Thymus (tissue), 11 donors: ENCODE measurements at regions not wholly inside any gene's neighbourhood (a gene's known extent, or its start where the extent isn't known, plus 50 kb on each side); places are given as distances from the start of the nearest gene placed in this dataset.

Experiments
- DNase-seq, 9 donors: peaks; one replicate each; pipeline ENCODE4 v3.0.0-alpha.2; 2013; ENCODE audit warnings: low spot score in 9 of 9, low read depth in 6 of 9, missing footprints in 1 of 9
- H3K27ac ChIP-seq, 2 donors: one replicate each; pipeline ENCODE4 v1.5.1; 2013; ENCODE audit warnings: control low read depth in 1 of 2, low read depth in 1 of 2, low read length in 1 of 2, mild to moderate bottlenecking in 1 of 2, moderate library complexity in 1 of 2
- H3K27me3 ChIP-seq, 2 donors: one replicate each; pipeline ENCODE4 v1.5.1; 2013; ENCODE audit warnings: low read length in 1 of 2; ENCODE audit not compliant: control insufficient read depth in 2 of 2, insufficient read depth in 1 of 2
- H3K36me3 ChIP-seq, 2 donors: one replicate each; pipeline ENCODE4 v1.5.1; 2013; ENCODE audit warnings: low read length in 1 of 2, mild to moderate bottlenecking in 1 of 2, moderate library complexity in 1 of 2; ENCODE audit not compliant: control insufficient read depth in 2 of 2, insufficient read depth in 2 of 2
- H3K4me1 ChIP-seq, 2 donors: one replicate each; pipeline ENCODE4 v1.5.1; 2013; ENCODE audit warnings: low read length in 2 of 2; ENCODE audit not compliant: control insufficient read depth in 2 of 2, insufficient read depth in 2 of 2
- H3K4me3 ChIP-seq, 2 donors: one replicate each; pipeline ENCODE4 v1.5.1; 2013; ENCODE audit warnings: low read length in 2 of 2, control low read depth in 1 of 2, mild to moderate bottlenecking in 1 of 2
- H3K9me3 ChIP-seq, 2 donors: one replicate each; pipeline ENCODE4 v1.5.1; 2013; ENCODE audit warnings: low read length in 1 of 2, mild to moderate bottlenecking in 1 of 2; ENCODE audit not compliant: control insufficient read depth in 2 of 2, insufficient read depth in 1 of 2
- WGBS: extraction: QIAGEN DNeasy Blood & Tissue Kit; methylation state at CpG from one replicate; pipeline ENCODE4 v1.1.7; 2013; 5-methylcytosine and 5-hydroxymethylcytosine counted together
- donor health status: healthy.

- Histone ChIP-seq H3K27ac (no peak overlapping the region), H3K9me3 (no peaks in the 10 kb centered on the region), H3K4me3 (no peak overlapping the region), H3K4me1 (no peaks in the 10 kb centered on the region), H3K36me3 (no peaks in the 10 kb centered on the region), H3K27me3 (no peaks in the 10 kb centered on the region)
- 67% methylated on average over 4 of the region's 4 CpGs for WGBS
- no peak for DNase-seq
These were observed 1494.7 kb upstream of the CDH8 start for GRCh38 chr16:63530974-63531373.

DNA sequence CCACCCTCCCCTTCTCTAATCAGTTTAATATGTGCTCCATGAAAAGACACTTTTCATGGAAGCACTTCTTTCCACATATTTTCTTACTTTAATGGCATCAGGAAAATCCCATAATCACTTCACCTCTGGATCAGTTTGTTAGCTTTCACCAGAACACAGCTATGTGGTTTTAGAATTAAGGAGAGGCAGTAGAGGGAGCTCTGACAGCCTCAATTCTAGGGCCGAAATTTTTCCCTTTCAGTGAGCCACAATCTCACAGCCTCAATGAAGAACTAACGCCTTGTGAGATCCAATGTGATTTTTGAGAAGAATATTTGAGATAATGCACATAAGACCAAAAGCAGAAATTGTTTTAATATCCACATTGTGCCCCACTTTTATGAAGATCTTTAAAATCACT is 1494.0 kb upstream of the CDH8 start:
- Histone ChIP-seq H3K4me3 (no peak overlapping the region), H3K27me3 (no peaks in the 10 kb centered on the region), H3K36me3 (no peaks in the 10 kb centered on the region), H3K27ac (no peak overlapping the region), H3K4me1 (no peaks in the 10 kb centered on the region), H3K9me3 (no peaks in the 10 kb centered on the region)
- DNase-seq, result no peak
- WGBS, result 68% methylated on average over 2 of the region's 2 CpGs

DNA sequence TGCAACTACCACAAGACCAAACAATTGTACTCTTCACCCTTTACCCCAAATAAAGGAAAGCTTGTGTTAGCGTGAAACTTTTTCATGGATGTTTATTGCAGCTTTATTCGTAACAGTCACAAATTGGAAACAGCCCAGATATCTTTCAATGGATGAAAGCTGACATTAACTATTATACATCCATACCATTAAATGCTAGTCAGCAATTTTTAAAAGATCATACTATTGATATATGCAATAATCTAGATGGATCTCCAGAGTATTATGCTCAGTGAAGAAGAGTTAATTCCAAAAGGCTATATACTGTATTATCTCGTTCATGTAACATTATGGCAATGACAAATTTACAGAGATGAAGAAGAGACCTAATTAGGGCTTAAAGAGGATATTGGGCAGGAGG is 1491.2 kb upstream of the CDH8 start:
- Histone ChIP-seq H3K4me1 (no peaks in the 10 kb centered on the region), H3K4me3 (no peak overlapping the region), H3K36me3 (no peaks in the 10 kb centered on the region), H3K27me3 (no peaks in the 10 kb centered on the region), H3K9me3 (no peaks in the 10 kb centered on the region), H3K27ac (no peak overlapping the region)
- no peak for DNase-seq
- 93% methylated on average over 3 of the region's 3 CpGs for WGBS

- Histone ChIP-seq H3K4me1 (no peaks in the 10 kb centered on the region), H3K4me3 (no peak overlapping the region), H3K36me3 (no peaks in the 10 kb centered on the region), H3K9me3 (no peaks in the 10 kb centered on the region), H3K27me3 (no peaks in the 10 kb centered on the region), H3K27ac (no peak overlapping the region)
- 78% methylated on average over 4 of the region's 4 CpGs for WGBS
- DNase-seq, result no peak
These were observed 1480.2 kb upstream of the CDH8 start for GRCh38 chr16:63516394-63516793.

DNA sequence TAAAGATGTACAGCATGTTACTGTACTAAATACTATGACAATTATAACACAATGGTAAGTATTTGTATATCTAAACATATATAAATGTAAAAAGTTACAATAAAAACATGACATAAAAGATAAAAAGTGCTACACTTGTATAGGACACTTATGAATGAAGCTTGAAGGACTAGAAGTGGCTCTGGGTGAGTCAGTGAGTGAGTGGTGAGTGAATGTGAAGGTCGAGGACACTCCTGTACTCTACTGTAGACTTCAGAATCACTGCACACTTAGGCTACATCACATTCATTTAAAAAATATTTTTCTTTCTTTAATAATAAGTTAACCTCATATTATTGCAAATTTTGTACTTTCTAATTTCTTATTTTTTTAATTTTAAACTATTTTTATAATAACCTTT is 1476.7 kb upstream of the CDH8 start:
- H3K9me3 ChIP-seq, result no peaks in the 10 kb centered on the region
- DNase-seq, result no peak
- H3K27ac ChIP-seq, result no peak overlapping the region
- no peaks in the 10 kb centered on the region for H3K27me3 ChIP-seq
- H3K4me3 ChIP-seq, result no peak overlapping the region
- WGBS, result 60% methylated on average over 1 of the region's 1 CpG
- H3K36me3 ChIP-seq, result no peaks in the 10 kb centered on the region
- no peaks in the 10 kb centered on the region for H3K4me1 ChIP-seq

DNA sequence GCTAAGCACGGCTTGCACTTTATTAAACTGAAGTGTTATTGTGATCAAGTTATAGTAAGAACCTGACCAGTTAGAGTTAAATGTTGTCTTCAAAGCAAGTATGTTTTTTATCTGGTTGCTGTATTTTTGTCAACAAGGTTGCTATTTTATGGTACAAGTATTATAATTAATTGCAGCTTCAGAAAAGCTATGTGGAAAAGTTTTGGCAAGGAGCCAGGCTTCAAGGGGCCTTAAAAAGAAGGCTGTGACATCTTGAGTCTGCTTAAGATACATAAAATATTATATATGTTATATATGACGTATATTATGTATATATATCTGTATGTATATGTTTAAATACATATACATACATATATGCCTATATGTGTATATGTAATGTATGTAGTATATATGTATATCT is 1461.2 kb upstream of the CDH8 start:
- H3K27ac ChIP-seq, result no peak overlapping the region
- H3K27me3 ChIP-seq, result no peaks in the 10 kb centered on the region
- H3K9me3 ChIP-seq, result no peaks in the 10 kb centered on the region
- no peak for DNase-seq
- WGBS, result 92% methylated on average over 2 of the region's 2 CpGs
- no peaks in the 10 kb centered on the region for H3K4me1 ChIP-seq
- no peak overlapping the region for H3K4me3 ChIP-seq
- no peaks in the 10 kb centered on the region for H3K36me3 ChIP-seq

DNA sequence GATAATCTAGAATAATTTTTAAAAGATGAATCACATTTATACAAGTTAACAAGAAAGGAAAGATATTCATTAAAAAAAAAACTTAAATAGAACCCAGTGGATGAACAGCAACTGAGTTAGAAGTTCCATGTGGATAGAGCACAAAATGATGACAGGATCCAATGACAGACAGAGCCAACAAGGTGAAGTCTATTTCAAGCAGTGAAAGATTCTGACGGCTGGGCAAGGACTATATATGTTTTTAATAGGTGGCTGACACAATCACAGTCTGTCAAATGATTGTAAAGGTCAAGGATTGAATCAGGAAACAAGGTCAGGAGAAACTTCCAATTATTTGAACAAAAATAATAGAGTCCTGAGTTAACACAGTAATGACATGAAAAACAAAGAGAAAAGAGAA is 1460.0 kb upstream of the CDH8 start:
- Histone ChIP-seq H3K4me1 (no peaks in the 10 kb centered on the region), H3K36me3 (no peaks in the 10 kb centered on the region), H3K27me3 (no peaks in the 10 kb centered on the region), H3K4me3 (no peak overlapping the region), H3K9me3 (no peaks in the 10 kb centered on the region), H3K27ac (no peak overlapping the region)
- WGBS, result 88% methylated on average over 1 of the region's 1 CpG
- DNase-seq, result no peak

GRCh38 chr16:63488955-63489354 is 1452.7 kb upstream of the CDH8 start:
- DNase-seq, result no peak
- H3K27ac ChIP-seq, result no peak overlapping the region

GRCh38 chr16:63481060-63481459 is 1444.8 kb upstream of the CDH8 start:
- Histone ChIP-seq H3K4me3 (no peak overlapping the region), H3K27ac (no peak overlapping the region), H3K36me3 (no peaks in the 10 kb centered on the region), H3K27me3 (no peaks in the 10 kb centered on the region), H3K4me1 (no peaks in the 10 kb centered on the region), H3K9me3 (no peaks in the 10 kb centered on the region)
- DNase-seq, result no peak

More at GRCh38 chr16:63488955-63489354, 1452.7 kb upstream of the CDH8 start:
- no peaks in the 10 kb centered on the region for H3K9me3 ChIP-seq
- no peaks in the 10 kb centered on the region for H3K36me3 ChIP-seq
- H3K4me1 ChIP-seq, result no peaks in the 10 kb centered on the region
- no peaks in the 10 kb centered on the region for H3K27me3 ChIP-seq
- H3K4me3 ChIP-seq, result no peak overlapping the region

GRCh38 chr16:63473725-63474124 is 1437.5 kb upstream of the CDH8 start:
- no peaks in the 10 kb centered on the region for H3K9me3 ChIP-seq

More at GRCh38 chr16:63473725-63474124, 1437.5 kb upstream of the CDH8 start:
- Histone ChIP-seq H3K4me3 (no peak overlapping the region), H3K36me3 (no peaks in the 10 kb centered on the region), H3K27ac (no peak overlapping the region), H3K27me3 (no peaks in the 10 kb centered on the region), H3K4me1 (no peaks in the 10 kb centered on the region)
- DNase-seq, result no peak
